HEK293 (cell line): ENCODE measurements at regions not wholly inside any gene's neighbourhood (a gene's known extent, or its start where the extent isn't known, plus 50 kb on each side); places are given as distances from the start of the nearest gene placed in this dataset.

Source experiments
- CTCF ChIA-PET: fragments of 350-600 bp; formaldehyde crosslinking; extraction: SDS; loops from one replicate; lab custom pipeline; 2021; ENCODE audit warnings: antibody characterized with exemption; lab: Yijun Ruan, JAX
- POLR2A ChIA-PET: fragments of 300-600 bp; formaldehyde crosslinking; extraction: SDS; loops from one replicate; lab custom pipeline; 2020; ENCODE audit warnings: antibody characterized with exemption, inconsistent platforms; lab: Yijun Ruan, JAX
- H3K27ac ChIP-seq: fragments of 200-500 bp; sonication (Bioruptor generic); 2 replicates; pipeline ENCODE4 v1.5.1; 2014; ENCODE audit warnings: low read depth, low read length, control low read depth, inconsistent platforms; ENCODE audit errors: extremely low read depth
- H3K36me3 ChIP-seq, 2 experiments: fragments of 200-500 bp in 1 of 2; sonication (Bioruptor generic) in 1 of 2; 1 replicate in 1 of 2; 2 replicates in 1 of 2; pipeline ENCODE4 v1.5.1; 2014 to 2017; ENCODE audit warnings: inconsistent platforms in 2 of 2, low read length in 2 of 2; ENCODE audit not compliant: control insufficient read depth in 2 of 2, insufficient read depth in 1 of 2
- H3K4me1 ChIP-seq: fragments of 200-500 bp; sonication (Bioruptor generic); 2 replicates; pipeline ENCODE4 v1.5.1; 2014; ENCODE audit warnings: mild to moderate bottlenecking, low read length, inconsistent platforms; ENCODE audit not compliant: control insufficient read depth, insufficient read depth
- H3K4me3 ChIP-seq: 2 replicates; pipeline ENCODE4 v1.5.1; 2011; ENCODE audit warnings: low read depth, mild to moderate bottlenecking, control low read depth, low read length, moderate library complexity
- H3K9me3 ChIP-seq: fragments of 200-500 bp; sonication (Bioruptor generic); 2 replicates; pipeline ENCODE4 v1.5.1; 2014; ENCODE audit warnings: low read depth, low read length, inconsistent platforms; ENCODE audit not compliant: control insufficient read depth, insufficient read depth
- FEZF1 ChIP-seq: fragments of 450-650 bp; formaldehyde crosslinking; IDR thresholded peaks from 2 replicates; pipeline ENCODE4 v1.5.1; 2016; ENCODE audit warnings: missing biosample characterization, missing genetic modification characterization
- GLIS1 ChIP-seq: fragments of 450-650 bp; formaldehyde crosslinking; IDR thresholded peaks from 2 replicates; pipeline ENCODE4 v1.5.1; 2016; ENCODE audit warnings: missing biosample characterization, missing genetic modification characterization
- KLF16 ChIP-seq: fragments of 450-650 bp; formaldehyde crosslinking; IDR thresholded peaks from 2 replicates; pipeline ENCODE4 v1.5.1; 2017; ENCODE audit warnings: missing biosample characterization, missing genetic modification characterization
- KLF9 ChIP-seq: fragments of 450-650 bp; formaldehyde crosslinking; IDR thresholded peaks from 2 replicates; pipeline ENCODE4 v1.5.1; 2016; ENCODE audit warnings: missing biosample characterization, missing genetic modification characterization, low read depth
- ZBTB17 ChIP-seq: fragments of 450-650 bp; formaldehyde crosslinking; IDR thresholded peaks from 2 replicates; pipeline ENCODE4 v1.5.1; 2016; ENCODE audit warnings: missing biosample characterization, missing genetic modification characterization
- ZBTB20 ChIP-seq: fragments of 450-650 bp; formaldehyde crosslinking; IDR thresholded peaks from 2 replicates; pipeline ENCODE4 v1.5.1; 2016; ENCODE audit warnings: missing biosample characterization, missing genetic modification characterization
- ZFP37 ChIP-seq: fragments of 450-650 bp; formaldehyde crosslinking; IDR thresholded peaks from 2 replicates; pipeline ENCODE4 v1.5.1; 2016; ENCODE audit warnings: missing biosample characterization, missing genetic modification characterization
- ZNF10 ChIP-seq: fragments of 450-650 bp; formaldehyde crosslinking; IDR thresholded peaks from 2 replicates; pipeline ENCODE4 v1.5.1; 2017; ENCODE audit warnings: missing biosample characterization, missing genetic modification characterization
- ZNF121 ChIP-seq: fragments of 450-650 bp; formaldehyde crosslinking; IDR thresholded peaks from 2 replicates; pipeline ENCODE4 v1.5.1; 2016; ENCODE audit warnings: missing biosample characterization, missing genetic modification characterization
- ZNF133 ChIP-seq: fragments of 450-650 bp; formaldehyde crosslinking; IDR thresholded peaks from 2 replicates; pipeline ENCODE4 v1.5.1; 2016; ENCODE audit warnings: missing biosample characterization, missing genetic modification characterization
- ZNF146 ChIP-seq: fragments of 450-650 bp; formaldehyde crosslinking; IDR thresholded peaks from 2 replicates; pipeline ENCODE4 v1.5.1; 2016; ENCODE audit warnings: missing biosample characterization, missing genetic modification characterization
- ZNF157 ChIP-seq: fragments of 450-650 bp; formaldehyde crosslinking; IDR thresholded peaks from 2 replicates; pipeline ENCODE4 v1.5.1; 2016; ENCODE audit warnings: missing biosample characterization, missing genetic modification characterization
- ZNF175 ChIP-seq: fragments of 450-650 bp; formaldehyde crosslinking; IDR thresholded peaks from 2 replicates; pipeline ENCODE4 v1.5.1; 2016; ENCODE audit warnings: missing biosample characterization, missing genetic modification characterization
- ZNF529 ChIP-seq: fragments of 450-650 bp; formaldehyde crosslinking; IDR thresholded peaks from 2 replicates; pipeline ENCODE4 v1.5.1; 2017; ENCODE audit warnings: missing genetic modification characterization, missing biosample characterization; ENCODE audit not compliant: insufficient replicate concordance
- ZNF544 ChIP-seq: fragments of 450-650 bp; formaldehyde crosslinking; IDR thresholded peaks from 2 replicates; pipeline ENCODE4 v1.5.0; 2017; ENCODE audit warnings: missing biosample characterization, missing genetic modification characterization
- ZNF548 ChIP-seq: fragments of 450-650 bp; formaldehyde crosslinking; IDR thresholded peaks from 2 replicates; pipeline ENCODE4 v1.5.1; 2016; ENCODE audit warnings: missing biosample characterization, missing genetic modification characterization
- ZNF558 ChIP-seq: fragments of 450-650 bp; formaldehyde crosslinking; IDR thresholded peaks from 2 replicates; pipeline ENCODE4 v1.5.1; 2016; ENCODE audit warnings: missing biosample characterization, missing genetic modification characterization
- ZNF701 ChIP-seq: fragments of 450-650 bp; formaldehyde crosslinking; IDR thresholded peaks from 2 replicates; pipeline ENCODE4 v1.5.1; 2016; ENCODE audit warnings: missing biosample characterization, missing genetic modification characterization
- ZNF707 ChIP-seq: fragments of 450-650 bp; formaldehyde crosslinking; IDR thresholded peaks from 2 replicates; pipeline ENCODE4 v1.5.1; 2016; ENCODE audit warnings: missing biosample characterization, missing genetic modification characterization
- ZNF776 ChIP-seq: fragments of 450-650 bp; formaldehyde crosslinking; IDR thresholded peaks from 2 replicates; pipeline ENCODE4 v1.5.0; 2017; ENCODE audit warnings: missing biosample characterization, missing genetic modification characterization, borderline replicate concordance
- ZNF785 ChIP-seq: fragments of 450-650 bp; formaldehyde crosslinking; IDR thresholded peaks from 2 replicates; pipeline ENCODE4 v1.5.1; 2016; ENCODE audit warnings: missing biosample characterization, missing genetic modification characterization
- ZSCAN30 ChIP-seq: fragments of 450-650 bp; IDR thresholded peaks from 2 replicates; pipeline ENCODE4 v1.5.1; 2018; ENCODE audit warnings: missing biosample characterization, mild to moderate bottlenecking, missing genetic modification characterization, moderate library complexity
- ZXDB ChIP-seq: fragments of 450-650 bp; formaldehyde crosslinking; IDR thresholded peaks from 2 replicates; pipeline ENCODE4 v1.5.1; 2016; ENCODE audit warnings: missing biosample characterization, missing genetic modification characterization
- TF ChIP-seq, protein P1 (sequence below): fragments of 450-650 bp; formaldehyde crosslinking; IDR thresholded peaks from 2 replicates; pipeline ENCODE4 v1.5.1; 2016; ENCODE audit warnings: missing biosample characterization, missing genetic modification characterization
- TF ChIP-seq, protein P2 (sequence below): fragments of 450-650 bp; formaldehyde crosslinking; IDR thresholded peaks from 2 replicates; pipeline ENCODE4 v1.5.1; 2016; ENCODE audit warnings: missing biosample characterization, missing genetic modification characterization

DNA sequence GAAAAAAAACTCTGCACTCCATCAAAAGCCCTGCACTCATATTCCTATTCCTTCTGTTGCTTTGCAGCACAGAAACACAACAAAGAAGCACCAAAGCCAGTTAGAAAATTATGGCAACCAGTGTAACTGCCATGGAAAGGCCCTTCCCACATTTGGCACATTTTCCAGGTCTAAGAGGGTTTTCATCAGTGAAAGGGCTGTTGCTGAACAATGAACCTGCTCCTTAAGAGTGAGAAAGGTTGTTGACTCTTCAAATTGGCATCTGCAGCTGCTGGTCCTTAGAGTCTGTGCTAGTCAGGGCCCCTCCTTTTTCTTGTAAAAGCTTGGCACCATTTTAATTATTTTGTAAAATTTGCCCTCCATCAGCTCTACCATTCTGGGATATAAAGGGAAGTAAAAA lies 378.7 kb upstream of the KITLG start:
- ChIA-PET CTCF (interaction anchor here (1.1 kb wide), 1 partner anchor 9 kb away, joined by 3 read pairs; no protein-coding TSS in a partner anchor), POLR2A (no interaction called here)
- no peaks in the 10 kb centered on the region for H3K36me3 ChIP-seq
- no peak overlapping the region for H3K27ac ChIP-seq
- no peaks in the 10 kb centered on the region for H3K9me3 ChIP-seq
- no peak overlapping the region for H3K4me3 ChIP-seq
- peaks cover 5% of the 10 kb centered on the region; the same call in 1 of the 2 replicates for H3K4me1 ChIP-seq
- TF ChIP-seq ZNF10 (tag by site-specific recombination) (no peak), KLF16 (tag by site-specific recombination) (no peak), ZXDB (no peak), ZFP37 (tag by site-specific recombination) (no peak)

DNA sequence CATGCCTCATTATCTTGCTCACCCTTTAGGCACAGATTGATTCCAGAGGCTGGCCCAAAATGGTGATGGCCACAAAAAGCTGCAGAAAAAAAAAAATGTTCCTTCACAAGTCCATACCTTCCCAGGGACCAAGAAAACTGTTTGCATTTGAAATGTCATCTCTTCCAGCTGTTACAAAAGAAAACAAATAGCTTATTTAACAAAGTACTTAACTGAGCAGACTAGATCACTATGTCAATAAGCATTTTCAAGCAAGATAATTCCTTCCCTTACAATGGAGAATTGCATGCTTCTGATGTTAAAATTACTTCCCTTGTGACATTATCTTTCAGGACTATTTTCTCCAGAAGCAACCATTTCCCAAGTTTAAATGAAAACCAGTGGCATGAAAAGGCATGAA lies 377.9 kb upstream of the KITLG start:
- peaks cover 5% of the 10 kb centered on the region; the same call in 1 of the 2 replicates for H3K4me1 ChIP-seq
- CTCF ChIA-PET: interaction anchor here (0.8 to 1.1 kb wide), 2 partner anchors 10 to 194 kb away, joined by 3 to 5 read pairs; no protein-coding TSS in a partner anchor
- no peak for TF ChIP-seq ZNF776
- no peak for TF ChIP-seq KLF9 (tag by site-specific recombination)
- TF ChIP-seq ZNF701 (tag by site-specific recombination): no peak
- no peak for TF ChIP-seq ZSCAN30
- no peak for TF ChIP-seq ZNF707
- TF ChIP-seq ZNF548: no peak
- TF ChIP-seq, protein P1, sequence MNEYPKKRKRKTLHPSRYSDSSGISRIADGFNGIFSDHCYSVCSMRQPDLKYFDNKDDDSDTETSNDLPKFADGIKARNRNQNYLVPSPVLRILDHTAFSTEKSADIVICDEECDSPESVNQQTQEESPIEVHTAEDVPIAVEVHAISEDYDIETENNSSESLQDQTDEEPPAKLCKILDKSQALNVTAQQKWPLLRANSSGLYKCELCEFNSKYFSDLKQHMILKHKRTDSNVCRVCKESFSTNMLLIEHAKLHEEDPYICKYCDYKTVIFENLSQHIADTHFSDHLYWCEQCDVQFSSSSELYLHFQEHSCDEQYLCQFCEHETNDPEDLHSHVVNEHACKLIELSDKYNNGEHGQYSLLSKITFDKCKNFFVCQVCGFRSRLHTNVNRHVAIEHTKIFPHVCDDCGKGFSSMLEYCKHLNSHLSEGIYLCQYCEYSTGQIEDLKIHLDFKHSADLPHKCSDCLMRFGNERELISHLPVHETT (tag by site-specific recombination): no peak
- TF ChIP-seq, protein P2, sequence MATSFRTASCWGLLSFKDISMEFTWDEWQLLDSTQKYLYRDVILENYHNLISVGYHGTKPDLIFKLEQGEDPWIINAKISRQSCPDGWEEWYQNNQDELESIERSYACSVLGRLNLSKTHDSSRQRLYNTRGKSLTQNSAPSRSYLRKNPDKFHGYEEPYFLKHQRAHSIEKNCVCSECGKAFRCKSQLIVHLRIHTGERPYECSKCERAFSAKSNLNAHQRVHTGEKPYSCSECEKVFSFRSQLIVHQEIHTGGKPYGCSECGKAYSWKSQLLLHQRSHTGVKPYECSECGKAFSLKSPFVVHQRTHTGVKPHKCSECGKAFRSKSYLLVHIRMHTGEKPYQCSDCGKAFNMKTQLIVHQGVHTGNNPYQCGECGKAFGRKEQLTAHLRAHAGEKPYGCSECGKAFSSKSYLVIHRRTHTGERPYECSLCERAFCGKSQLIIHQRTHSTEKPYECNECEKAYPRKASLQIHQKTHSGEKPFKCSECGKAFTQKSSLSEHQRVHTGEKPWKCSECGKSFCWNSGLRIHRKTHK (tag by site-specific recombination): no peak
- TF ChIP-seq ZBTB20: no peak
- no peak for TF ChIP-seq ZNF157 (tag by site-specific recombination)
- TF ChIP-seq ZNF146 (tag by site-specific recombination): no peak
- no peak for TF ChIP-seq ZBTB17
- no peak for TF ChIP-seq FEZF1 (tag by site-specific recombination)
- no peak for TF ChIP-seq ZNF133
- TF ChIP-seq, all 188 proteins: peak for 0
- no peaks in the 10 kb centered on the region for H3K36me3 ChIP-seq
- H3K4me3 ChIP-seq: no peak overlapping the region
- H3K27ac ChIP-seq: no peak overlapping the region
- POLR2A ChIA-PET: no interaction called here
- H3K9me3 ChIP-seq: no peaks in the 10 kb centered on the region

DNA sequence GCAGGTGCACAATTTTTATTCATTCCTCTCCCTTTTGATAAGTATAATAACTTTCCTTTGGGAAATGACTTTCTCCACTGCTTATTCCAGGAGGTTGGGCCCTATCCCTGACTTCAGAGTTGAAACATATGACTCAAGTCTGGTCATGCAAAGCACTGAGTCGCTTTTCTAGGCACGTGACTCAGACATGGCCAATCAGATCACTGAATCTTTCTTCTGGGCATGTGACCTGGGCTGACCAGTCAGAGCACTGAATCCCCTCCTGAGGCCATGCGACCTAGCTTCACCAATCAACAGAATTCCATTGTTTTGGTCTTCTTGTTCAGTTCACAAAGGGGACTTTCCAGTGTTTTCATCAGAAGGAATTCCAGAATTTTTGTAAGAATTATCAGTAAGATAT lies 377.1 kb upstream of the KITLG start:
- Histone ChIP-seq H3K36me3 (no peaks in the 10 kb centered on the region), H3K9me3 (no peaks in the 10 kb centered on the region), H3K4me3 (no peak overlapping the region), H3K27ac (no peak overlapping the region), H3K4me1 (peaks cover 12% of the 10 kb centered on the region)
- ChIA-PET POLR2A (no interaction called here), CTCF (interaction anchor here (0.6 to 0.8 kb wide), 3 partner anchors 113 to 772 kb away, joined by 3 to 5 read pairs (median 3); no protein-coding TSS in a partner anchor)
- no peak for TF ChIP-seq ZNF558 (tag by site-specific recombination)
- no peak for TF ChIP-seq GLIS1 (tag by site-specific recombination)
- TF ChIP-seq ZNF544 (tag by site-specific recombination): no peak
- no peak for TF ChIP-seq ZNF785
- TF ChIP-seq ZNF121 (tag by site-specific recombination): no peak
- TF ChIP-seq ZNF529: no peak
- TF ChIP-seq ZNF175 (tag by site-specific recombination): no peak
